GM18951 (cell line): ENCODE measurements at regions not wholly inside any gene's neighbourhood (a gene's known extent, or its start where the extent isn't known, plus 50 kb on each side); places are given as distances from the start of the nearest gene placed in this dataset.
"Not testable (repeated sequence)": the region's sequence is repeated elsewhere in the genome, so short reads cannot be mapped to it uniquely, and the experiment has no call there.

Experiments
- POLR2A ChIP-seq: IDR thresholded peaks from 4 replicates; pipeline ENCODE4 v1.6.1; 2011; ENCODE audit warnings: mild to moderate bottlenecking; ENCODE audit not compliant: insufficient read length, insufficient read depth; ENCODE audit errors: extremely low read depth
- in situ Hi-C: fragments of 300-500 bp; cut with MboI; formaldehyde crosslinking; loops from one replicate; pipeline ENCODE4 v1.12.0; 2022; ENCODE audit warnings: low sequenced_read_pairs, mixed read lengths, inconsistent platforms; ENCODE audit not compliant: unreplicated experiment

DNA sequence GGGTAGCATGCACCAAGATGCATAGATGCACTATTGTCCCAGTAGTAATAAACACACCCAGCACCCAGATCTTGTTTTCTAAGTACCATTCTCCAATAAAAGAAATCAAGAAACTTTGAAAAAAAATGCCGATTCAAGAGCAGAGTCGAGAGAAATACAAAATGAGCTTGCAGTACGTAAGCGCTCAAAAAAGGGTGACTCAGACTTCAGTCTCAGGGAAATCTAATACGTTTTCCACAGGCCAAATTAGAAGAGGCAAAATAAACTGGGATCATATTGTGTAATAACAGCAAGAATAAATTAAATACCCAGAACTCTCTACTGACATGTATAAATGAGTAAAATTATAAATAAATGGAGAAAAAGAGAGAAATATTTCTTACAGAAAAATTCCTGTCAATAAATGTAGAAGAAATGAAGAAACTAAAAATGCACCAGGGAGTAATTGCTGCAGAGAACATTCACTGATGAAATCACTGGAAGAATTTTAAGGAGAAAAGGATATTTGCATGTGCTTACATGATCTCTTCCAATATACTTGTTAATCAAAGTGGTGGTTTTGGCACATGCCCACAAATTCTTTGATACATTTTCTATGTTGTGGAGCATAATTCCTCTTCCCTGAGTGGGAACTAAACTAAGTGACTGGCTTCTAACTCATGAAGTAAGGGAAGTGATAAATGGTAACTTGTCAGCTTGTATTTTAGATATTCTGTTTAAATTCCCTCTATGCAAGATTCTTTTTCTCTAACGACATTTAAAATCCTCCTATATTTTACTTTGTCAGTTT lies 567.6 kb upstream of the ADAMTS16 start:
- TF ChIP-seq POLR2A: no peak
- in situ Hi-C loops: no loop called here

DNA sequence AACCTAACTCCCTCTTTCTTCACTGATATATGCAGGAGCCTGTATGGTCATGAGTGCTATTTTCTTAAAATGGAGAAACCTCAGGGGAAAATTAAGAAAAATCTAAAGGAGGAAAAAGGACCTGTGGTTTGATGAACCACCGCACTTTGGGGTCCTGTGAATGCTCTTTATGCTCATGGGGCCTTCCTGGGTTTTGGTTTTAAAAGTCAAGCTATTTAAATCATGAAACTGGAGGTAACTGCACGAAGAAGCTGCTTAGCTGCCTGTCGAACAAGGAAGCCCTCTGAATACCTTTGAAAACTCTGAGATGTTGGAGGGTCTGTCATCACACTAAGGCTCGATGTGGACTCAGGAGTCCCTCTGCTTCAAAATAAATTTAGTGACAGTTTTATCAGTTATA lies 564.5 kb upstream of the ADAMTS16 start:
- in situ Hi-C loops: no loop called here
- no peak for TF ChIP-seq POLR2A

DNA sequence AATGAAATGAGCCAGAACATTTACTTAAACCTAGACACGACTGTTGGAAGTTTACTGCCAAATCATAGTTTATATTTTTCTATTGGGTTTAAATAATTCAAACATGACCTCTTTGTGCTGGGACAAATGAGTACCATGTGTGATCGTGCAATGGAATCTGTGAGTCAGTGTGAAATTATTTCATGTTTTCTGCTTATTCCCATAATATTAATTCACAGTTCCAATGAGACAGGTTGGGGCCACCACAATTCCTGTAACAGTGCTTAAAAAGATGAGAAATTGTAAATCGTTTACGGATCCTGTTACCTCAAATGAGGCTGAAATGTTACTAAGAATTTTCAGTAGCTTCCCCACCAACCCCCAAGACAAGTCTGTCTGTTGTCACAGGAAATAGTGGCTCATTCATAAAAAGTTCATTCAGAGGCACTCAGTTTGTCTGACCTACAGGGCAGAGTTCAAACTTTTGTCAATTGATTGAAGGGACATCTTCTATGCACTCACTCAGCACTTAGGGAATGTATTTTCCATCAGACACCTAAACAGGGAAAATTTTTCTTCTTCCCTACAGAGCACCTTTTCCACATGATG lies 563.9 kb upstream of the ADAMTS16 start:
- in situ Hi-C loops: no loop called here
- no peak for TF ChIP-seq POLR2A

DNA sequence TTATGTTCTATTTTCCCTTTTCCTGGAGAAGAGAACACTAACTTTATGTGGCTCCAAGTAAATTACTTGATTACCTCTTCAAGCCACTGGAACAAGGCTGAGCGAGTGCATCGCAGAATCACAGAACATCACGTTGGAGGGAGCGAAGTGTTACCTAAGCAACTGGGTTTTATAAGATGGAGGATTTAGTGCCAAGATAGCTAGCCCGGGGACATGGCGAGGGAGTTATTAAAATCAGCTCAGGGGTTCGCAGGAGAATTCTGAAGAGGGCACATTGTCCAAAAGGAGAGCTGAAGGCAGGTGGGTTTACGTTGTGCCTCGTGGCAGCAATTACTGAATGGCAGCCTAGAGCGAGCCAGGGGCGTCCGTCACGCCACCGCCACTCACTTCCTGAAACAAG lies 563.2 kb upstream of the ADAMTS16 start:
- no peak for TF ChIP-seq POLR2A
- in situ Hi-C loops: no loop called here

GRCh38 chr5:4579679-4580078 lies 560.5 kb upstream of the ADAMTS16 start:
- TF ChIP-seq POLR2A: no peak
- in situ Hi-C loops: no loop called here

- no peak for TF ChIP-seq POLR2A
- in situ Hi-C loops: no loop called here
These were observed 559.4 kb upstream of the ADAMTS16 start for GRCh38 chr5:4580772-4581171.

- in situ Hi-C loops: no loop called here
- no peak for TF ChIP-seq POLR2A
These were observed 558.8 kb upstream of the ADAMTS16 start for GRCh38 chr5:4581289-4581688.

- TF ChIP-seq POLR2A: no peak
- in situ Hi-C loops: no loop called here
These were observed 555.1 kb upstream of the ADAMTS16 start for GRCh38 chr5:4584982-4585381.

DNA sequence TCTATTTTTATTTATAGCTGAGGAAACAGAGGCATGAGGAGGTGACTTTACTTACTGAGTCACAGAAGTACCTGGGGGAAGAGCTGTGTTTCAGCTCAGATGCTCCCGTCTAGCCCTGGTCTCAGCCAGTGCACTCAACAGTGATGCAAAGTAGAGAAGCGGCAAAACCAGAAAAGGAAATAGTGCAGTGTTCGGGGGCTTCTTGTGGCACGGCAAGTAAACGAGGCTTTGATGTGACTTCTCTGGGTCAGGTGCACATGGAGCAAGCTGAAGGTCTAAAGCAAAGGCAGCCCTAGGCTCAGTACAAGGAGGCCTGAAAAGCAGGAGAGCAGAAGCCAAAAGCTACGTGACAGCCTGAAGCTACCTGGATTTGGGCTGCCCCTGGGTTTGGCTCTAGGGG lies 526.7 kb upstream of the ADAMTS16 start:
- in situ Hi-C loops: no loop called here
- TF ChIP-seq POLR2A: no peak

DNA sequence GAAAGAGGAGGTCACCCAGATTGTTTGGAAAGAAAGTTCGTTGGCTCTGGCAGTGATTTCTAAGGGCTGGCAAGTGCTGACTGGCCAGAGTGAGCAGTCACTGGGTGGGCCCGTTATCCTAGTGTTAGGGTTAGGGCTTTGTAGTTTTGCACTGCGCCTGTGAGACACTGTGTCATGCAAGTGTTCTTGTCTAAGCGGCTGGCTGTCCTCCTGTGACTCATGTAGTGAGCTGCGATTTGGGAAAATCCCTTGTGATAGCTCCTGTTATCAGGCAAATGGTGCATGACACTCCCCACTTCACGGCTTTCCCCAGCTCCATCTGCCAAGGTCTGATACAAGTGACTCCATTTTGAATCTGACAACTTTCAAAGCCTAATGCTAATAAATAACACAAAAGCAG lies 526.0 kb upstream of the ADAMTS16 start:
- in situ Hi-C loops: no loop called here
- no peak for TF ChIP-seq POLR2A

DNA sequence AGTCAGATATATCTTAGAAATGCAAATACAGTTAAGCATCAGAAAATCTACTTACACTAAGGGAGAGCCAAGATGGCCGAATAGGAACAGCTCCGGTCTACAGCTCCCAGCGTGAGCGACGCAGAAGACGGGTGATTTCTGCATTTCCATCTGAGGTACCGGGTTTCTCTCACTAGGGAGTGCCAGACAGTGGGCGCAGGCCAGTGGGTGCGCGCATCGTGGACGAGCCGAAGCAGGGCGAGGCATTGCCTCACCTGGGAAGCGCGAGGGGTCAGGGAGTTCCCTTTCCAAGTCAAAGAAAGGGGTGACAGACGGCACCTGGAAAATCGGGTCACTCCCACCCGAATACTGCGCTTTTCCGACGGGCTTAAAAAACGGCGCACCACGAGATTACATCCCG lies 524.8 kb upstream of the ADAMTS16 start:
- in situ Hi-C loops: not testable (repeated sequence)

GRCh38 chr5:4625206-4625896 lies 514.8 kb upstream of the ADAMTS16 start:
- TF ChIP-seq POLR2A: no peak
- in situ Hi-C loops: no loop called here

GRCh38 chr5:4627131-4627530 lies 513.0 kb upstream of the ADAMTS16 start:
- in situ Hi-C loops: no loop called here
- no peak for TF ChIP-seq POLR2A

DNA sequence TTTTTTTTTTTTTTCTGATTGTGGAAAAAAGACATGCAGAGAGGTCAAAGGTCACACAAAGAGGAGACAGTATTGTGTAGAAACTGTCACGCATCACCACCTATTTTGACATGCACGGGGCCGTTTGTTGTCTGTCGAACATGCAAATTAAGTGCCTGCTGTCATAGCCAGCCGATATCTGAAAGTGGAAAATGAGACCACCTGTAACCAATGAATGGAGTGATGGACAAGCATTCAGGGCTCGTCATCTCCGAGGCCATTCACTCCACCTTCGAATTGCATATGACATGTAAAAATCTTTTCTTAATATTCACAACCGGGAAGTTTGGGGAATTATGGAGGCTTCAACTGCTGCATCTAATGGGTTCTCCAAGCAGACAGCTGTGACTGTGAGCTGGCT lies 512.2 kb upstream of the ADAMTS16 start:
- in situ Hi-C loops: no loop called here
- TF ChIP-seq POLR2A: no peak
